Neural progenitor cell (in vitro differentiated cells): ENCODE measurements at regions not wholly inside any gene's neighbourhood (a gene's known extent, or its start where the extent isn't known, plus 50 kb on each side); places are given as distances from the start of the nearest gene placed in this dataset.

ENCODE experiments used
- DNase-seq: peaks from one replicate; pipeline ENCODE4 v3.0.0-alpha.2; 2016; ENCODE audit warnings: low spot score
- H2AFZ ChIP-seq: fragments of 200-600 bp; sonication (generic); replicated peaks from 2 replicates; pipeline ENCODE4 v1.6.1; 2016; ENCODE audit warnings: antibody characterized with exemption
- H3F3A ChIP-seq: fragments of 200-600 bp; sonication (generic); 2 replicates; pipeline ENCODE4 v1.6.1; 2016; ENCODE audit warnings: antibody characterized with exemption, low read depth
- H3K27ac ChIP-seq: fragments of 200-600 bp; sonication (generic); 2 replicates; pipeline ENCODE4 v1.5.1; 2016; ENCODE audit warnings: mild to moderate bottlenecking
- H3K27me3 ChIP-seq: fragments of 200-600 bp; sonication (generic); 2 replicates; pipeline ENCODE4 v1.6.1; 2016; ENCODE audit warnings: mild to moderate bottlenecking, moderate library complexity
- H3K36me3 ChIP-seq: fragments of 200-600 bp; sonication (generic); 2 replicates; pipeline ENCODE4 v1.5.1; 2016
- H3K4me1 ChIP-seq: fragments of 200-600 bp; sonication (generic); 2 replicates; pipeline ENCODE4 v1.6.1; 2016; ENCODE audit warnings: mixed run types
- H3K4me2 ChIP-seq: fragments of 200-600 bp; sonication (generic); 2 replicates; pipeline ENCODE4 v1.6.1; 2016
- H3K4me3 ChIP-seq: fragments of 200-600 bp; sonication (generic); 2 replicates; pipeline ENCODE4 v1.5.1; 2016
- H3K79me2 ChIP-seq: fragments of 200-600 bp; sonication (generic); 2 replicates; pipeline ENCODE4 v1.6.1; 2016; ENCODE audit warnings: low read depth
- H3K9ac ChIP-seq: fragments of 200-600 bp; sonication (generic); 2 replicates; pipeline ENCODE4 v1.6.1; 2016
- H3K9me3 ChIP-seq: fragments of 200-600 bp; sonication (generic); 2 replicates; pipeline ENCODE4 v1.5.1; 2016; ENCODE audit warnings: low read depth
- H4K20me1 ChIP-seq: fragments of 200-600 bp; sonication (generic); 2 replicates; pipeline ENCODE4 v1.6.1; 2016; ENCODE audit warnings: low read depth
- H3K27ac Mint-ChIP-seq: 3 replicates; pipeline ENCODE4 v1.8.0; 2021; ENCODE audit warnings: mixed read lengths
- H3K27me3 Mint-ChIP-seq: 2 replicates; pipeline ENCODE4 v1.8.0; 2022; ENCODE audit warnings: low read depth, mild to moderate bottlenecking, inconsistent platforms, moderate library complexity, mixed read lengths; ENCODE audit not compliant: insufficient read depth
- H3K36me3 Mint-ChIP-seq: 3 replicates; pipeline ENCODE4 v1.8.0; 2021; ENCODE audit warnings: mixed read lengths
- H3K4me1 Mint-ChIP-seq: 3 replicates; pipeline ENCODE4 v1.8.0; 2021; ENCODE audit warnings: mixed read lengths
- H3K4me3 Mint-ChIP-seq: 3 replicates; pipeline ENCODE4 v1.8.0; 2021; ENCODE audit warnings: mild to moderate bottlenecking, moderate library complexity, mixed read lengths
- H3K9me3 Mint-ChIP-seq: 3 replicates; pipeline ENCODE4 v1.8.0; 2020; ENCODE audit warnings: mixed read lengths
- EZH2 ChIP-seq: fragments of 200-600 bp; sonication (generic); IDR thresholded peaks from 2 replicates; pipeline ENCODE4 v1.6.1; 2017; ENCODE audit warnings: antibody characterized with exemption, mild to moderate bottlenecking, moderate library complexity
- EZH2phosphoT487 ChIP-seq: fragments of 200-600 bp; sonication (generic); IDR thresholded peaks from 2 replicates; pipeline ENCODE4 v1.6.1; 2017; ENCODE audit warnings: antibody characterized with exemption
- TF ChIP-seq, protein P1 (sequence below): fragments of 200-600 bp; sonication (generic); IDR thresholded peaks from 2 replicates; pipeline ENCODE4 v1.5.1; 2017; ENCODE audit warnings: antibody characterized with exemption, mild to moderate bottlenecking

GRCh38 chr4:170581969-170582368, 492.2 kb upstream of the AADAT start:
- Histone ChIP-seq H3K27me3 (no peaks in the 10 kb centered on the region), H3K4me2 (no peak overlapping the region), H3F3A (no peaks in the 10 kb centered on the region), H3K79me2 (no peaks in the 10 kb centered on the region), H3K4me1 (no peaks in the 10 kb centered on the region), H3K4me3 (no peak overlapping the region), H3K27ac (no peak overlapping the region), H3K9me3 (no peaks in the 10 kb centered on the region), H4K20me1 (no peaks in the 10 kb centered on the region), H2AFZ (no peak overlapping the region), H3K36me3 (no peaks in the 10 kb centered on the region), H3K9ac (no peak overlapping the region)
- no peak for DNase-seq
- no peaks in the 10 kb centered on the region for H3K27me3 Mint-ChIP-seq
- H3K4me1 Mint-ChIP-seq = no peaks in the 10 kb centered on the region
- no peak overlapping the region for H3K27ac Mint-ChIP-seq
- TF ChIP-seq, protein P1, sequence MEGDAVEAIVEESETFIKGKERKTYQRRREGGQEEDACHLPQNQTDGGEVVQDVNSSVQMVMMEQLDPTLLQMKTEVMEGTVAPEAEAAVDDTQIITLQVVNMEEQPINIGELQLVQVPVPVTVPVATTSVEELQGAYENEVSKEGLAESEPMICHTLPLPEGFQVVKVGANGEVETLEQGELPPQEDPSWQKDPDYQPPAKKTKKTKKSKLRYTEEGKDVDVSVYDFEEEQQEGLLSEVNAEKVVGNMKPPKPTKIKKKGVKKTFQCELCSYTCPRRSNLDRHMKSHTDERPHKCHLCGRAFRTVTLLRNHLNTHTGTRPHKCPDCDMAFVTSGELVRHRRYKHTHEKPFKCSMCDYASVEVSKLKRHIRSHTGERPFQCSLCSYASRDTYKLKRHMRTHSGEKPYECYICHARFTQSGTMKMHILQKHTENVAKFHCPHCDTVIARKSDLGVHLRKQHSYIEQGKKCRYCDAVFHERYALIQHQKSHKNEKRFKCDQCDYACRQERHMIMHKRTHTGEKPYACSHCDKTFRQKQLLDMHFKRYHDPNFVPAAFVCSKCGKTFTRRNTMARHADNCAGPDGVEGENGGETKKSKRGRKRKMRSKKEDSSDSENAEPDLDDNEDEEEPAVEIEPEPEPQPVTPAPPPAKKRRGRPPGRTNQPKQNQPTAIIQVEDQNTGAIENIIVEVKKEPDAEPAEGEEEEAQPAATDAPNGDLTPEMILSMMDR = no peak
- no peak for TF ChIP-seq EZH2
- TF ChIP-seq EZH2phosphoT487 = no peak
- no peak overlapping the region for H3K4me3 Mint-ChIP-seq
- H3K9me3 Mint-ChIP-seq = peaks cover 7% of the 10 kb centered on the region
- H3K36me3 Mint-ChIP-seq = no peaks in the 10 kb centered on the region

GRCh38 chr4:170581322-170581721, 491.6 kb upstream of the AADAT start:
- no peaks in the 10 kb centered on the region for H4K20me1 ChIP-seq
- Mint-ChIP-seq H3K9me3 (peaks cover 7% of the 10 kb centered on the region), H3K4me3 (no peak overlapping the region), H3K4me1 (no peaks in the 10 kb centered on the region), H3K27ac (no peak overlapping the region), H3K27me3 (no peaks in the 10 kb centered on the region), H3K36me3 (no peaks in the 10 kb centered on the region)
- no peaks in the 10 kb centered on the region for H3K9me3 ChIP-seq
- peak overlapping the region; percentile 27 for H2AFZ ChIP-seq
- no peaks in the 10 kb centered on the region for H3K36me3 ChIP-seq
- H3K27me3 ChIP-seq = no peaks in the 10 kb centered on the region
- no peak overlapping the region for H3K9ac ChIP-seq
- H3F3A ChIP-seq = no peaks in the 10 kb centered on the region
- no peak overlapping the region for H3K4me2 ChIP-seq
- H3K79me2 ChIP-seq = no peaks in the 10 kb centered on the region
- H3K27ac ChIP-seq = no peak overlapping the region
- DNase-seq = peak; percentile 49
- H3K4me3 ChIP-seq = no peak overlapping the region
- TF ChIP-seq, protein P1 = no peak
- no peak for TF ChIP-seq EZH2phosphoT487
- no peak for TF ChIP-seq EZH2
- no peaks in the 10 kb centered on the region for H3K4me1 ChIP-seq

DNA sequence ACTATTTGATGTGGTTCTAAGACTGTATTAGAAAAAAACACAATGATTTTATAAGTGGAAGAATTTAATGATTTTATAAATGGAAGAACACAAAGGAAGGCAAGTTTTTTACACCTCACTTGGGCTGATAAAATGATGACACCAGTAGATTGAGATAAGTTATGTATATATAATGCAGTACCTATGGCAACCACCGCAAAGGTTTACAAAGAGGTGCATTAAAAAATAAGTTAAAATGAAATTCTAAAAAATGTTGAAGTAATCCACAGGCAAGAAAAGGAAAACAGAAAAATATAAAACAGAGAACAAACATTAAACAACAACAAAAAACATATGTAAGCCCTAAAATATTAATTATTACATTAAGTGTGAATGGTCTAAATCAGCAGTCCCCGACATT, 490.9 kb upstream of the AADAT start:
- H3K9me3 Mint-ChIP-seq = peaks cover 7% of the 10 kb centered on the region
- H3K36me3 Mint-ChIP-seq = no peaks in the 10 kb centered on the region
- Histone ChIP-seq H3K36me3 (no peaks in the 10 kb centered on the region), H3K79me2 (no peaks in the 10 kb centered on the region), H4K20me1 (no peaks in the 10 kb centered on the region), H3K9me3 (no peaks in the 10 kb centered on the region), H3K4me3 (no peak overlapping the region), H3K27me3 (no peaks in the 10 kb centered on the region), H3F3A (no peaks in the 10 kb centered on the region), H3K4me2 (no peak overlapping the region), H3K9ac (no peak overlapping the region), H3K4me1 (no peaks in the 10 kb centered on the region), H3K27ac (no peak overlapping the region), H2AFZ (no peak overlapping the region)
- no peak for DNase-seq
- no peaks in the 10 kb centered on the region for H3K4me1 Mint-ChIP-seq
- no peak overlapping the region for H3K27ac Mint-ChIP-seq
- H3K27me3 Mint-ChIP-seq = no peaks in the 10 kb centered on the region
- no peak overlapping the region for H3K4me3 Mint-ChIP-seq
- TF ChIP-seq EZH2phosphoT487 = no peak

DNA sequence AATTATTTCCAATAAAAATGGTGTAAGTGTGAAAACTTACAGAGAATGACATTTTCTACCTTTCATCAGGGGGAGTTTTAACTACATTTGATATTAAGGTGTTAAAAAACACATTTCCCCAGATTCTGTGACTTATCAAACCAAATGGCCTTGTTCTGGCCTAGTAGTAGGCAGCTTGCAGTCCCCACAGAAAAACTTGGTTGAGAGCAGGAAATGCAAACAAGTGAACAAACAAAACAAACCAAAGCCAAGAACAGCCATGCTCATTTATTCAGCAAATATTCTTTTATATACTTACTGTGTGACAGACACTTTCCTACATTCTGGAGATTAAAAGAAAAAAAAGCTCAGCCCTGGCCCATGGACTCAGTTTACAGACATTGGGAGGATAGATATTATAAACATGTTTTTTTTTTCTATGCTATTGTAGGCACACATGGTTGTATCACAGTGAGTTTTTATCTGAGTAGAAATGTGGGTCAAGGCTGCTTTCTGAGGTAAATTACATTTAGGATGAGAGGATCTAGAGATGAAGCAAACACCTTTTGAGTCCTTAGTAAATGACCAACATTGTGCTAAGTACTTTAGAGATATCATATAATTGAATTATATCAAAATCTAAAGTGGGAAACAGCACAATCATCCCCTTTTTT, 449.2 kb upstream of the AADAT start:
- no peak overlapping the region for H2AFZ ChIP-seq
- H3K36me3 ChIP-seq = no peaks in the 10 kb centered on the region
- Mint-ChIP-seq H3K27me3 (no peaks in the 10 kb centered on the region), H3K36me3 (no peaks in the 10 kb centered on the region), H3K9me3 (no peaks in the 10 kb centered on the region), H3K4me3 (no peak overlapping the region), H3K4me1 (no peaks in the 10 kb centered on the region), H3K27ac (no peak overlapping the region)
- H3K79me2 ChIP-seq = no peaks in the 10 kb centered on the region
- H3F3A ChIP-seq = no peaks in the 10 kb centered on the region
- no peaks in the 10 kb centered on the region for H4K20me1 ChIP-seq
- no peaks in the 10 kb centered on the region for H3K27me3 ChIP-seq
- H3K27ac ChIP-seq = no peak overlapping the region
- H3K4me1 ChIP-seq = no peaks in the 10 kb centered on the region
- no peak overlapping the region for H3K4me3 ChIP-seq
- H3K9ac ChIP-seq = no peak overlapping the region
- no peak for DNase-seq
- no peak for TF ChIP-seq EZH2
- no peak for TF ChIP-seq EZH2phosphoT487
- TF ChIP-seq, protein P1 = no peak
- no peaks in the 10 kb centered on the region for H3K9me3 ChIP-seq
- H3K4me2 ChIP-seq = no peak overlapping the region
